ENCODE measurements at regions not wholly inside any gene's neighbourhood (a gene's known extent, or its start where the extent isn't known, plus 50 kb on each side); places are given as distances from the start of the nearest gene placed in this dataset.
"Not testable (repeated sequence)": the region's sequence is repeated elsewhere in the genome, so short reads cannot be mapped to it uniquely, and the experiment has no call there.

DNA sequence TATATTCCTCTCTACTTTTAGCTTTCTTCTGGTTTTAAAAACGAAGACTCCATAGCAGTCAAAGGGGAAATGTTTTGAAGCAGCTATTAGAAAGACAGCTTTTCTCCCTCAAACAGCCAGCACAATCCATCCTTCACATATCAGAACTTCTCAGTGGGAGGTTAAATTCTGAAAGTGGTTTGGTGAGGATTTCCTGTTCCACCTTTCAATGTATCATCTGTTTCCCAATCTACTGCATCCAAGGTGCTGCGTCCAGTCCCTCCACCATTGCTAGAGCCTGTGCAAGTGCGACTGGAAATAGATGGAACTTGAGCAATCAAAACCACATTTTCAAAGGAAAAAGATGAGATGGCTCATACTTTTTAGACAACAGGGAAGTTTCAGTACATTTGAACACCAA is 508.3 kb upstream of the ARID1B start:
- DNase-seq: no peak

DNA sequence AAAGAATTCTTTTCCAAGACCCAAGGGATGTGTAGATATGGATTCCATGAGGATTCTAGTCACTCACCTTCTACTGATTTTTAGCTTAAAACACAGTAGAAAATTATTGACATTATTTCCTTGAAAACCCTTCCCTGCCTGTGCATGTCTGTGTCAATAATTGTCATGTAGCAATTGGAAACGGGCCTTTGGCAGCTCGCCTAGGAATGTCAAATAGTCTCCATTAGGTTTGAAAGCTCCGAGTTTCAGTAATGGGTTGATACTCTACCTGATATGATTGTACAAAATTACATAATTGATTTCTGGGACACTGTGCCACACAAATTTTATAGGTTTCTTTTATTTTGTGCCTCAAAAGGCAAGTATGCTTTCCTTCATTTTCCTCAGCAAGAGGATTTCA is 515.2 kb upstream of the ARID1B start:
- no peak for DNase-seq

DNA sequence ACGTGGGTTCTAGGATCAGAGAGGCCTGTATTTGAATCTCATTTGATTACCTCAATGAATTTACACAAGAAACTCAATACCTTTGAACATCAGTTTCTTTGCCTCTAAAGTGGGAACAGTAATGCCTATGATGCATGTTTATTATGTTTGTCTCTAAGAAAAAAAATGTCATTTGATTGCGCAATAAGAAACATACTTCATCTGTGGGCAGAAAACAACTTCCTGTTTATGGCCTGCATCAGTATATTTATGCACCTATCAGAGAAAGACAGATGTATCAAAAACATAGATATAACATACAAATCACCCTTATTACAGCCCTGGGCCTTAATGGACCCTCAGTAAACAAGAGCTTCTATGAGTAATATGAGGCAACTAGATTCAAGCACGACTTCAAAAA is 516.4 kb upstream of the ARID1B start:
- DNase-seq: no peak

DNA sequence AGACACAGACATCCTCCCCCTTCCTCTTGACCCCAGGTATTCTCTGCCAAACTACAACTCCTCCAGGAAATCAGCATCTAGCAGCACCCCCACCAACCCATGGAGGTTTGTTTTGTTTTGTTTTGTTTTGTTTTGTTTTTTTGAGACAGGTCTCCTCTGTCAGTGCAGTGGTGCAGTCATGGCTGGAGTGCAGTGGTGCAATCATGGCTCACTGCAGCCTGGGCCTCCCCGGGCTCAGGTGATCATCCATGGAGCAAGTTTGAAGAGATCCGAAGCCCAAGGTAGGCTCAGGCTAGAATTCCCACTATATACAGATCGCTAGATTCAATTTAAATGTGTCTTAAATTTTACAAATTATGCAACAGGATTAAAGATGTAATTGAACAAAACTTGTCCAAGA is 518.2 kb upstream of the ARID1B start:
- no peak for DNase-seq

- no peak for DNase-seq
Measured at GRCh38 chr6:156256161-156256560, 521.0 kb upstream of the ARID1B start.

GRCh38 chr6:156254240-156254639 is 522.9 kb upstream of the ARID1B start:
- no peak for DNase-seq

- DNase-seq: no peak
Measured at GRCh38 chr6:156250593-156250992, 526.6 kb upstream of the ARID1B start.

DNA sequence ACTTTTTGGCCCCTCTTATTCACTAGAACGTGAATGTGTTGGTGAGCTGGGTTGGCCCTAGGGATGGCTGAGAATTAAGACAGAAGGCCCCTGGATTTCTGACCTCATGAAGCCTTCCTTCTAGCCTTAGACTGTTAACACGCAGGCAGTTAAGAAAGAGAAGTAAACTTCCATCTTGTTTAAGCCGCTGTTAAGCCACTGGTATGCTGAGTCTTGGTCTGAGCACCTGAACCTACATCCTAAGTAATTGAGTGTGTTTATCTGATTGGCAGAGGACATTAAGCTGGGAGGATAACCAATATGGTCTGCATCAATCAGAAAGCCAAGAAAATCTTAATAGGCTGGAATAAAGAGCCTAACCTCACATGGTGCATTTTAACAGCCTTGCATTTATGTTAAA is 535.0 kb upstream of the ARID1B start:
- DNase-seq: no peak

DNA sequence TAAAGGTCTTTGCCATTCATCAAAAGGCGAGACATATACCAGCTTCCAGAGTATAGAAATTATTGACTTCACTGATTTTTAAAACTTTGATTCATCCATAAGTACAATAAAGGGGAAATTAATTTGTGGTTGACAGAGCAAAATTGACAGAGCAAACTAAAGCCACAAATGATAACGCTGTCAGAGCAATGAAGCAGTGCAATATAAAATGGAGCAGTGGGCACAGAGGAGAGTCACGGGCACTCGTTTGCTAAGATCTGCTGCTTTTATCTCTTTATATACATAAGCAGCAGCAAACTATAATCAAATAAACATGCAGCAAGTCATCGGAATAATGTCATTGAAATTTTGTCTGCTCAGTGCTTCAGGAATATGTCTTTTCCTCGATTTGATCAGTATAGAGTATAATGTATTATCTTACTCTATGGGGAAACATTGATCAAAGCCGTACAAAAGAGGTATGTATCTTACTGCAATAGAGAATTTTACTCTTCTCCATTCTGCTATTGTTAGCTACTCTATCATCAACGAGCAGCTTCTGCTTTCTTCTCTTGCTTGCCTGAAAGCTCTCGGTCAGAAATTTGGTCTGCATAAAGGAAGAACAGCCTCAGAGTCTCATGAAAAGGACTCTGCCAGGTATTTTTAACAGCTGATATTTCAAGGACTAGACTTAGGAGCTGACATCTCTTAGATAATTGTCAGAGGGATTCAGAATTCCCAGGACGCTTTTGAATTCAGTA is 546.0 kb upstream of the ARID1B start:
- no peak for DNase-seq

DNA sequence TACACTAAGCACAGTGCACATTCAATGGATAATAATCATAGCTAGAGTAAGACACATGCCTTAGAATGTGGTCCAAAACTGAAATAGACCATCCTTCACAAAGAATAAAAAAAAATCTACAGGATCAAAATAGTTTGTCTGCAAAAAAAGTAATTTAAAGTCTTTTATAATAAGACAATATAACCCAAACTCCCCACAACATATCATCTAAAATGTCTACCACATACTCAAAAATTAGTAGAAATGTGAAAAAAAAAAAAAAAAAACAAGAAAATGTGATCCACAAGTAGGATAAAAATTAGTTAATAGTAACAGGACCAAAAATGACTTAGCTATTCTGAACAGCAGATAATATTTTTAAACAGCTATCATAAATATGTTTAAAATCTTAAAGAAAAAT is 557.2 kb upstream of the ARID1B start:
- DNase-seq: no peak

- no peak for DNase-seq
Measured at GRCh38 chr6:156205678-156206077, 571.5 kb upstream of the ARID1B start.

DNA sequence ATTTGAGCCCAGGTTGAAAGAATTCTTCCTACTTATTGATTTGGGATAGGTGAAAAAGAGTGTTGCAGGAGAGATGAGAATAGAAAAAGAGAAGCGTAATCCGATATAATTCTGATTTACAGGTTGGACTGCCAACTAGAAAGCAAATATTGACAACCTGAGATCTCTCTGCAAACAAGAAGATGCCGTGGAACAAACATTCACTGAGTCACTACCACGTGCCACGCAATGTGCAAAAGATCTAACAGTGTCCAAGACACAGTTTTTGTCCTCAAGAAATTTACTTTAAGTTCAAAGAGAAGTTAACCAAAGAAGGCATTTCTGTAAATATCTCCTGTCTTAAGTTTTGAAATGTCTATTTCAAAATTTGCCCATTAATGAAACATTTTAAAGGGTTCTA is 578.0 kb upstream of the ARID1B start:
- DNase-seq: no peak

DNA sequence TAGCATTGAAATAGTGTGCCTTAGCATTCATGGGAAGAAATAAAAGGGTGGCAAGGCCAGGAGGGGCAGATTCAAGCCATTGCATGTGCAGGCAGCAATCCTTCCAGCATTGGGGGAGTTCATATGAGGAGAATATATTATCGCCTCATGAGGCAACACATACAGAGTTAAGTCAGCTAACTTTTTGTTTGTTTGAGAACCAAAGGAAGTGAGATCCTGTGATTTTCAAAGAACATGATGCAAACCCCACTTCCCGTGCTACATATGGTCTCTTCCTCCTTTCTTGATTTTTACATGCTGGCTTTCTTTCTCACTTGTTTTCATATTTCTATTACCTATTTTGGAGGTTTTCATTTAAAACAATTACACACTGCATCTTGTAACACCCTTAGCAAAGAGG is 579.7 kb upstream of the ARID1B start:
- DNase-seq: peak; percentile 20

DNA sequence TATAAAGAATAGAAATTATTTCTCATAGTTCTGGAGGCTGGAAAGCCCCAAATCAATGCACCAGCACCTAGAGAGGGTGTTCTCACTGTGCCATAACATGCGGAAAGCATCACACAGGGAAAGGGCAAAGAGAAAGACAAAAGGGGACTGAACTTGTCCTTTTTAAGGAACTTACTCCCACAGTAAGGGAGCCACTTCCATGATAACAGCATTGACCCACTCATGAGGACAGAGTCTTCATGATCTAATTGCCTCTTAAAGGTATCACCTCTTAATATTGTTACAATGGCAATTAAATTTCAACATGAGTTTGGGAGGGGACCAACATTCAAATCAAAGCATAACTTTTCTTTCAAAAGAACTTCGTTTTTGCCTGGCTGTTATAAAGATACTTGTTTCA is 582.2 kb upstream of the ARID1B start:
- no peak for DNase-seq

DNA sequence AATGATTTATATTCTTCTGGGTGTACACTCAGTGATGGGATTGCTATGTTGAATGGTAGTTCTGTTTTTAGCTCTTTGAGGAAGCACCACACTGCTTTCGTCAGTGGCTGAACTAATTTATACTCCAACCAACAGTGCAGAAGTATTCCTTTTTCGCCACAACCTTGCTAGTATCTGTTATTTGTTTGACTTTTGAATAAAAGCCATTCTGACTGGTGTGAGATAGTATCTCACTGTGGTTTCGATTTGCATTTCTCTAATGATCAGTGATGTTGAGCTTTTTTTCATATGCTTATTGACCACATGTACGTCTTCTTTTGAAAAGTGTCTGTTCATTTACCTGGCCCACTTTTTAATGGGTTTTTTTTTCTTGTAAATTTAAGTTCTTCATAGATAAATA is 583.8 kb upstream of the ARID1B start:
- DNase-seq: peak; percentile 28

- DNase-seq: no peak
Measured at GRCh38 chr6:156191895-156192294, 585.3 kb upstream of the ARID1B start.

GRCh38 chr6:156191390-156191789 is 585.8 kb upstream of the ARID1B start:
- not testable (repeated sequence) for DNase-seq

- no peak for DNase-seq
Measured at GRCh38 chr6:156190270-156190669, 586.9 kb upstream of the ARID1B start.

DNA sequence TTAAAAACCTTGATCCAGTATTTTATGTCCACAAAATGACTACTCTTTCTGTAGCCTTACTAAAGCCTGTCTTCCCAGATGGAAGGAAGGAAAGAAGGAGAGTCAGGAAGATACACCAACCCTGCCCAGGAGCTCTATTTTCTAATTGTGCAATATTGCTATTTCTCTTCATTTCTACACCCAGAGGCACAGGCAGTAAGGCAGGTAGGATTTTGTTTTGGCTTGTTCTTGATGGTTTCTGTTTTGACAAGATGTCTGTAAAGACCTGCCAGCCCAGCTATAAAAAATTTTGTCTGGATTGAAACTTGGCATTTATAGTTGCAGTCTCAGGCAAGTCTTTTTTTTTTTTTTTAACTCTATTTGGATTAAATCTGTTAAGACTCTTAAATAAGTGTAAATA is 587.5 kb upstream of the ARID1B start:
- no peak for DNase-seq

- no peak for DNase-seq
Measured at GRCh38 chr6:156189195-156189594, 588.0 kb upstream of the ARID1B start.

GRCh38 chr6:156185113-156185512 is 592.1 kb upstream of the ARID1B start:
- no peak for DNase-seq

GRCh38 chr6:156183678-156184077 is 593.5 kb upstream of the ARID1B start:
- no peak for DNase-seq

GRCh38 chr6:156182356-156182755 is 594.8 kb upstream of the ARID1B start:
- no peak for DNase-seq

GRCh38 chr6:156181506-156181905 is 595.7 kb upstream of the ARID1B start:
- DNase-seq: no peak

DNA sequence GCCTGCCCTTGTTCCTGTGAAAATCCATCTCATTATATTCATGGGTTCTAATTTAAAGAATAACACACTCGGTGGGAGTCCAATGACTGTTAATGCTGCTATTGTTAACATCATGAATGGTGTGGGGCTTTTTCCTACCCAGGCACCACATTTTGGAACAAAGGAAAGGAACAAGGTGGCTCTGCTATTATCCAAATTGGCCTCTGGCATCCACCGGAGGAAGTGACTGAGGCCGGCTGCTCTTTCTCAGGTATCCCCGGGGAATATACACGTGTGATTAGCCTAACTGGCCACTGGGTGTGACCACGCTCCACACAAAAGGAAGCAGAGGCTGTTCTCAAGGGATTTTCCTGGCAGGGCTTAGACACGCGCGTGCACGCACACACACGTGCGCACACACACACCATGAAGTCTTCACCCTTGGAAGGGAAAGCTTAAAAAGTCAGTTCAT is 601.2 kb upstream of the ARID1B start:
- DNase-seq: no peak
